ENCODE measurements at regions not wholly inside any gene's neighbourhood (a gene's known extent, or its start where the extent isn't known, plus 50 kb on each side); places are given as distances from the start of the nearest gene placed in this dataset.

DNA sequence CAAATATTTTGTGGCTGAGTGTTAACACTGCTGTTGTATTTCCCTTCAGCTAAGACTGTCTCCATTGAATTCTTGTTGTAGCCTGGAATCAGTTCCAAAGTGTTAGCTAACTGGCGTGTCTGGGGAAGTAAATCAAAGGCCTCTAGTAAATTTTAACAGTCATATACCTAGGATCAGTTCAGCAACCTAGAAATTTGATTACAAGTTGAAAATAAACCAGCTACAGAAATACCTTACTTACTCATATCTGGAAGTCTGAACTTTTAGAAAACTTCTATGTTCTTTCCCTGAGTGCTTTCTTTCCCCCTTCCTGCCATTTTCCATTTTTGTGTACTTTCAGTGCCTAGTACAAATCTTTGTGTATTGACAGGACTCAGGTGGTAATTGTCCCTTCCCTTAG lies 396.7 kb upstream of the DCC start:
- no peak for DNase-seq (ENCODE audit: low read depth)
- TF ChIP-seq, protein P1, sequence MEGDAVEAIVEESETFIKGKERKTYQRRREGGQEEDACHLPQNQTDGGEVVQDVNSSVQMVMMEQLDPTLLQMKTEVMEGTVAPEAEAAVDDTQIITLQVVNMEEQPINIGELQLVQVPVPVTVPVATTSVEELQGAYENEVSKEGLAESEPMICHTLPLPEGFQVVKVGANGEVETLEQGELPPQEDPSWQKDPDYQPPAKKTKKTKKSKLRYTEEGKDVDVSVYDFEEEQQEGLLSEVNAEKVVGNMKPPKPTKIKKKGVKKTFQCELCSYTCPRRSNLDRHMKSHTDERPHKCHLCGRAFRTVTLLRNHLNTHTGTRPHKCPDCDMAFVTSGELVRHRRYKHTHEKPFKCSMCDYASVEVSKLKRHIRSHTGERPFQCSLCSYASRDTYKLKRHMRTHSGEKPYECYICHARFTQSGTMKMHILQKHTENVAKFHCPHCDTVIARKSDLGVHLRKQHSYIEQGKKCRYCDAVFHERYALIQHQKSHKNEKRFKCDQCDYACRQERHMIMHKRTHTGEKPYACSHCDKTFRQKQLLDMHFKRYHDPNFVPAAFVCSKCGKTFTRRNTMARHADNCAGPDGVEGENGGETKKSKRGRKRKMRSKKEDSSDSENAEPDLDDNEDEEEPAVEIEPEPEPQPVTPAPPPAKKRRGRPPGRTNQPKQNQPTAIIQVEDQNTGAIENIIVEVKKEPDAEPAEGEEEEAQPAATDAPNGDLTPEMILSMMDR (IDR thresholded peaks at IDR 0.05; ENCODE audit: low read depth, low read length, missing control alignments): no peak
- no peak overlapping the region for H3K4me3 ChIP-seq (ENCODE audit: low read depth, low read length)

DNA sequence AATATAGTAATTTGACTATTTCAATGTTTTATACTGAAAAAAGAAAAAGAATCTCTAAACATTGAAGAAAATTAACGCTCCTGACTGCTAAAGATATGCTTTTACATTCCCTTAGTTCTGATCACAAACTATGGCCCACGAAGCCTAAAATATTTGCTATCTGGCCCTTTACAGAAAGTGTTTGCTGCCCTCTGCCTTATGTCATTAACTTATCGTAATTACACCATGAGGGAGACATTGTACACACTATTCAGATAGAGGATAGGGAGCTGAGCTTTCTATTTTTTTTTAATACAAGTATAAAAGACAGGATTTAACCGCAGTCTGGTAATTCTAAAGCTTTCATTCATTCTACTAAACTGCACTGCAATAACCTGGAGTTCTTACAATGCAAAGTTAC lies 393.1 kb upstream of the DCC start:
- no peak overlapping the region for H3K4me3 ChIP-seq (ENCODE audit: low read depth, low read length)
- TF ChIP-seq, protein P1 (IDR thresholded peaks at IDR 0.05; ENCODE audit: low read depth, low read length, missing control alignments): no peak
- DNase-seq (ENCODE audit: low read depth): no peak

DNA sequence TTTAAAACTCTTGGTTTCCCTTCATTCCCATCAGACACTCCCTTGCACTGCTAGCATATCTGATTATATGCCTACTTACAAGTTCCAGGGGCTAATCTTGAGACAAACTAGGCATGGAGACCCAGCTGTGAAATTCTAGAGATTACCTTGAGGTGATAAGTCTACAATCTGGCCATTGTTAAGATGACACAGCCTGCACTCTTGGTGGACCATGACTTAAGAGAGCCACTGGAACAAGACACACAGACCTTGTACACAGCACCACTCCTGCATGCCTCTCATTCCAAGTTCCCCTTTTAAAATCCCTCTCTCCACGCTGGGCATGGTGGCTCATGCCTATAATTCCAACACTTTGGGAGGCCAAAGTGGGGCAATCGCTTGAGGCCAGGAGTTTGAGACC lies 387.2 kb upstream of the DCC start:
- DNase-seq (ENCODE audit: low read depth): no peak
- no peak overlapping the region for H3K4me3 ChIP-seq (ENCODE audit: low read depth, low read length)
- TF ChIP-seq, protein P1 (IDR thresholded peaks at IDR 0.05; ENCODE audit: low read depth, low read length, missing control alignments): no peak

DNA sequence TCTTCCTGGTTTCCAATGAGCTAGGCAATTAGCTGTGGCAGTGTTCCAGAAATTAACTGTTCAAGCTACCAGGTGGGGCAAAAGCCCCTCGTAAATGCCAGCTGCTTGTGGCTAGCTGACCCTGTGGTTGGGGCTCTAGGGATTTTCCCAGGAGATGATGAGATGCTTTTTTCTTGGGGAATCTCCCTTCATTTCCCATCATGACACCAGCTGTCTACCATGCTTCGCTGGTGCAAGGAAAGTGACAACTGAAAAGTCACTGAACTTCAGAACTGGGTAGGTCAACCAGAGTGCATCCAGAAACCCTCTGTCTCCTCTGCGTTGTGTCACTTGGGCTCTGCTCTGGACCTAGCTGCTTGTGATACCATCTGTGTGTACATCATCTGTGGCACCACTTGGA lies 386.5 kb upstream of the DCC start:
- peak; percentile 48 for DNase-seq (ENCODE audit: low read depth)
- TF ChIP-seq, protein P1 (IDR thresholded peaks at IDR 0.05; ENCODE audit: low read depth, low read length, missing control alignments): no peak
- H3K4me3 ChIP-seq (ENCODE audit: low read depth, low read length): no peak overlapping the region

DNA sequence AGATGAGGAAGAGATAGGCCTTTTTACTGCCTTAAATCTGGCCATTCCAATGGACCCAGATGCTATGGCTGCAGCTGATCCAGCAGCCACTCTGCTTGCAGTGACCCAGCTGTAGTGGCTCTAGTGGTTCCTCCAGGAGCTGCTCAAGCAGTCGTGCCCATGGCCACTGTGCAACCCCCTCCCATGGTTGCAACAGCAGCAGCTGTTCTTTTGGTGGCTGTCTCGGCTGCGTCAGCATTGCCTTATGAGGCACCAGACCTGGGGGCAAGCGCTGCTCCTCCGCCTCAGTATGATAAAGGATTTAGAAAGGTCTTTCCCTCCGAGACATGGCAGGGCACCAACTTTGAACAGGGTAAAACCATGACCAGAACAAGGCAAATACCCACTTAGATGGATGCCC lies 384.9 kb upstream of the DCC start:
- H3K4me3 ChIP-seq (ENCODE audit: low read depth, low read length): no peak overlapping the region
- no peak for DNase-seq (ENCODE audit: low read depth)
- TF ChIP-seq, protein P1 (IDR thresholded peaks at IDR 0.05; ENCODE audit: low read depth, low read length, missing control alignments): no peak

DNA sequence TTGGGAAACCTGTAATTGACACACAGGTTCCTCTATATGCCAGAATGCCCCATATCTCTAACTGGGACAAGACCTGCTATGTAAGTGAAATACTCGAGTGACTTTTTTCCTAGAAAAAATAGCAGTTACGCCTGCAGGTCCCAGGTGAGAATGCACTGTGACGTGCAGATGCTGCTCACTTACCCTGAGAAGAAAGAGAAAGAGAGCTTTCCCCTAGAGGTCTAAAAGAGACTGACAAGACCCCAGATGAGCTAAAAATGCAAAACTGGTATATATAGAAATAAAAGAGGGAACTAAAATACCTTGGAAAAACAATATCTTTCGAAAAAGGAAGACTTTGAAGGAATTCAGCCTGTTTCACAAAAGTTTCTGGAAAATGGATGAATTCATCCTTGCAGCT lies 383.0 kb upstream of the DCC start:
- TF ChIP-seq, protein P1 (IDR thresholded peaks at IDR 0.05; ENCODE audit: low read depth, low read length, missing control alignments): no peak
- DNase-seq (ENCODE audit: low read depth): no peak

DNA sequence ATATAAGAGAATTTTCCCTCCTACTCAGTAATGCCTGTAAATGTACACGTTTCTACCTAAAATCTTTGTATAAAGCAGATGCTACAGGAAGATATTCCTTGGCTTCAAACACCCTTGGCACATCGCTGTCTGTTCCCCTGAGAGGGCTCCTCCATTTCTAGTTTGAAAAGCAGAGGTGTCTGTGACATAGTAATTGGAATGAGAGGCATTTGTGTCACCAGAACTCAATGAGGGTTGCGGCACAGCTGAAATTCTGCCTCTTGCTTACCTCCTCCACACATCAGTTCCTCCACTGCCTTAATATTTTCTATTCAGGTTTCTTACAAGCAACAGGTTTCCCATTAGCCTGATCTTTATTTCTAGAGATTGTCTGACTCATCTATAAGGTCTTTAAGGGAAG lies 359.9 kb upstream of the DCC start:
- TF ChIP-seq, protein P1 (IDR thresholded peaks at IDR 0.05; ENCODE audit: low read depth, low read length, missing control alignments): no peak
- no peak overlapping the region for H3K4me3 ChIP-seq (ENCODE audit: low read depth, low read length)
- DNase-seq (ENCODE audit: low read depth): no peak

More for the DNA sequence above, 383.0 kb upstream of the DCC start:
- H3K4me3 ChIP-seq (ENCODE audit: low read depth, low read length): no peak overlapping the region

All from GM12864 (cell line).